ENCODE measurements at regions not wholly inside any gene's neighbourhood (a gene's known extent, or its start where the extent isn't known, plus 50 kb on each side); places are given as distances from the start of the nearest gene placed in this dataset.

GRCh38 chr11:64457416-64458010 lies 98.2 kb upstream of the SLC22A11 start:
- no peak for DNase-seq

GRCh38 chr11:64458997-64459396 lies 96.7 kb upstream of the SLC22A11 start:
- DNase-seq = no peak

- no peak for DNase-seq
Observed at GRCh38 chr11:64459609-64460008, 96.1 kb upstream of the SLC22A11 start.

GRCh38 chr11:64461081-64461480 lies 94.7 kb upstream of the SLC22A11 start:
- DNase-seq = no peak

GRCh38 chr11:64466115-64466718 lies 89.5 kb upstream of the SLC22A11 start:
- DNase-seq = no peak

GRCh38 chr11:64469288-64469687 lies 86.5 kb upstream of the SLC22A11 start:
- no peak for DNase-seq

- no peak for DNase-seq
Observed at GRCh38 chr11:64472593-64473455, 82.9 kb upstream of the SLC22A11 start.

GRCh38 chr11:64474680-64475079 lies 81.1 kb upstream of the SLC22A11 start:
- no peak for DNase-seq

GRCh38 chr11:64475145-64475544 lies 80.6 kb upstream of the SLC22A11 start:
- DNase-seq = no peak

- DNase-seq = no peak
Observed at GRCh38 chr11:64476881-64477280, 78.9 kb upstream of the SLC22A11 start.

GRCh38 chr11:64477675-64478074 lies 78.1 kb upstream of the SLC22A11 start:
- DNase-seq = no peak

- DNase-seq = no peak
Observed at GRCh38 chr11:64482588-64482987, 73.2 kb upstream of the SLC22A11 start.

- DNase-seq = no peak
Observed at GRCh38 chr11:64484191-64485022, 71.3 kb upstream of the SLC22A11 start.

GRCh38 chr11:64485074-64485473 lies 70.7 kb upstream of the SLC22A11 start:
- DNase-seq = no peak

- DNase-seq = peak; percentile 44
Observed at GRCh38 chr11:64489831-64490441, 65.8 kb upstream of the SLC22A11 start.

- no peak for DNase-seq
Observed at GRCh38 chr11:64490562-64491216, 65.1 kb upstream of the SLC22A11 start.

- DNase-seq = no peak
Observed at GRCh38 chr11:64492561-64492960, 63.2 kb upstream of the SLC22A11 start.

- DNase-seq = no peak
Observed at GRCh38 chr11:64498136-64498535, 57.6 kb upstream of the SLC22A11 start.

- no peak for DNase-seq
Observed at GRCh38 chr11:64499261-64500004, 56.3 kb upstream of the SLC22A11 start.

GRCh38 chr11:64500176-64501013 lies 55.3 kb upstream of the SLC22A11 start:
- DNase-seq = no peak

All from stimulated activated CD4-positive, alpha-beta T cell treated with anti-CD3 and anti-CD28 coated beads, Interleukin-4, amount 100 ng/mL, for 1 hour (primary cell).